ENCODE measurements at regions not wholly inside any gene's neighbourhood (a gene's known extent, or its start where the extent isn't known, plus 50 kb on each side); places are given as distances from the start of the nearest gene placed in this dataset.

- DNase-seq (ENCODE audit: low read depth) = no peak
Measured at GRCh38 chr12:111174961-111175345, 193.9 kb downstream of the PHETA1 start.

GRCh38 chr12:111174251-111174960 lies 194.5 kb downstream of the PHETA1 start:
- DNase-seq (ENCODE audit: low read depth) = no peak

GRCh38 chr12:111173836-111174235 lies 195.1 kb downstream of the PHETA1 start:
- DNase-seq (ENCODE audit: low read depth) = no peak

GRCh38 chr12:111173391-111173790 lies 195.5 kb downstream of the PHETA1 start:
- no peak for DNase-seq (ENCODE audit: low read depth)

GRCh38 chr12:111172786-111173185 lies 196.1 kb downstream of the PHETA1 start:
- DNase-seq (ENCODE audit: low read depth) = no peak

- DNase-seq (ENCODE audit: low read depth) = no peak
Measured at GRCh38 chr12:111171832-111172231, 197.1 kb downstream of the PHETA1 start.

- no peak for DNase-seq (ENCODE audit: low read depth)
Measured at GRCh38 chr12:111171345-111171744, 197.6 kb downstream of the PHETA1 start.

GRCh38 chr12:111170543-111170942 lies 198.4 kb downstream of the PHETA1 start:
- no peak for DNase-seq (ENCODE audit: low read depth)

GRCh38 chr12:111169456-111169855 lies 199.4 kb downstream of the PHETA1 start:
- no peak for DNase-seq (ENCODE audit: low read depth)

- DNase-seq (ENCODE audit: low read depth) = no peak
Measured at GRCh38 chr12:111169032-111169431, 199.9 kb downstream of the PHETA1 start.

GRCh38 chr12:111168009-111168900 lies 200.6 kb downstream of the PHETA1 start:
- DNase-seq (ENCODE audit: low read depth) = no peak

GRCh38 chr12:111166779-111167540 lies 201.9 kb downstream of the PHETA1 start:
- no peak for DNase-seq (ENCODE audit: low read depth)

- DNase-seq (ENCODE audit: low read depth) = no peak
Measured at GRCh38 chr12:111164833-111165525, 203.9 kb downstream of the PHETA1 start.

GRCh38 chr12:111163422-111163821 lies 205.5 kb downstream of the PHETA1 start:
- DNase-seq (ENCODE audit: low read depth) = no peak

GRCh38 chr12:111161898-111162297 lies 207.0 kb downstream of the PHETA1 start:
- DNase-seq (ENCODE audit: low read depth) = no peak

GRCh38 chr12:111160350-111161241 lies 208.3 kb downstream of the PHETA1 start:
- no peak for DNase-seq (ENCODE audit: low read depth)

- DNase-seq (ENCODE audit: low read depth) = no peak
Measured at GRCh38 chr12:111158992-111159391, 209.9 kb downstream of the PHETA1 start.

- no peak for DNase-seq (ENCODE audit: low read depth)
Measured at GRCh38 chr12:111157486-111157885, 211.4 kb downstream of the PHETA1 start.

- DNase-seq (ENCODE audit: low read depth) = no peak
Measured at GRCh38 chr12:111156304-111156703, 212.6 kb downstream of the PHETA1 start.

GRCh38 chr12:111155521-111155920 lies 213.4 kb downstream of the PHETA1 start:
- no peak for DNase-seq (ENCODE audit: low read depth)

- no peak for DNase-seq (ENCODE audit: low read depth)
Measured at GRCh38 chr12:111155020-111155419, 213.9 kb downstream of the PHETA1 start.

All from stimulated activated CD8-positive, alpha-beta memory T cell treated with anti-CD3 and anti-CD28 coated beads, Interleukin-15, amount 100 ng/mL, for 24 hours (primary cell).